NCI-H187 treated with DMSO at 0.1 percent for 48 hours (cell line): ENCODE measurements at regions not wholly inside any gene's neighbourhood (a gene's known extent, or its start where the extent isn't known, plus 50 kb on each side); places are given as distances from the start of the nearest gene placed in this dataset.
"Not testable (repeated sequence)": the region's sequence is repeated elsewhere in the genome, so short reads cannot be mapped to it uniquely, and the experiment has no call there.

Experiments used
- DNase-seq: peaks from one replicate; lab custom pipeline; 2025; lab: John Stamatoyannopoulos, UW

DNA sequence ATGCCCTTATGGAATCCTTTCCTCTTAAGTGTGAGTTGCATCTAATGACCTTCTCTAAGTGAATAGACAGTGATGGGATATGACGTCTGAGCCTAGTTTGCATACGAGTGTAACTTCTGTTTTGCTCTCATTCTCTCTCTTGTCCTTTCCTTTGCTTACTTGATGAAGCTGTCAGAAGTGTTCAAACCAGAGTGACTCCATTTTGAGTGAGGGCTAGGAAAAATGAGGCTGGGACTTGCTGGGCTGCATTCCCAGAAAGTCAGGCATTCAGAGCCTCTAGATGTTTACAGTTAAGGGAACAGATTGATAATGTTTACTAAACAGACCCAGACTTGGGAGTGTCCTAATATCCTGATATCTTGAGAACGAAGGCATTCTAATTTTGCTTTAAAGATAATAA is 311.2 kb upstream of the SOX4 start:
- not testable (repeated sequence) for DNase-seq

DNA sequence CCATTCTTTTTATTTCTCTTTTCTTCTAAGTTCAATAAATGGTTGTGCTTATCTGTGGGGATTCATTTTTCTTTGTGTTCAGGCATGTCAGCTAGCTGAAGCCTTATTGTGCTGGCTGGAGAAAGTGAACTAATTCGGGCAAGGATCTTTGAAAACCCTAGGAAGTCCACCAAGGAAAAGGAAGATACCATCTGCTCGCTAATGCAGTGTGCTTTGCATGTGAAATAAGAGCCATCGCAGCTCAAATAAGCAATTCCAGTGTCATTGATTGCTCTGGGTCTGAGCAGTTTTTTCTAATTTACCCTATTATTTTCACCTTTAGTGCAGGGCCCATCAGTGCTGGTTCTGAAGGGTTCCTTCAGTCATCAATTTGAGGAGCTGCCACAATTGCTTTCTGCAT is 309.4 kb upstream of the SOX4 start:
- DNase-seq: no peak

DNA sequence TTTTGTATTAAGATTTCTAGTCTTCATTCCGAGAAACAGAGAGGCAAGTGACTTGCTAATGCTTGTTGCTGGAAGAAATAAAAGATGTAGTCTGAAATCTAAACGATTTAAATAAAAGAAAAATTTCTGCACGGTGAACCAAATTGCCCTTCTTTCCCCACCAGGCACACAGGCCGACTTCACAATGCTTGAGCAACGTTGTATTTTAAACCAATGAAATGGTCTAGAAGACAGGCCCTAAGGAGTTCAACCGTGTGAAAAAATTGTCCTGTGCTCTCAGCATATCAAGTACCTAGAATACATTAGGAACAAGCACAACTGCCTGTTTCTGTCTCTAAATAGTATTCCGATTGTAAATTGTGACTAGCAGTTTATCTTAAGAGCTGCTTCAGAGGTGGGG is 308.8 kb upstream of the SOX4 start:
- no peak for DNase-seq

GRCh38 chr6:21294144-21294543 is 299.4 kb upstream of the SOX4 start:
- no peak for DNase-seq

DNA sequence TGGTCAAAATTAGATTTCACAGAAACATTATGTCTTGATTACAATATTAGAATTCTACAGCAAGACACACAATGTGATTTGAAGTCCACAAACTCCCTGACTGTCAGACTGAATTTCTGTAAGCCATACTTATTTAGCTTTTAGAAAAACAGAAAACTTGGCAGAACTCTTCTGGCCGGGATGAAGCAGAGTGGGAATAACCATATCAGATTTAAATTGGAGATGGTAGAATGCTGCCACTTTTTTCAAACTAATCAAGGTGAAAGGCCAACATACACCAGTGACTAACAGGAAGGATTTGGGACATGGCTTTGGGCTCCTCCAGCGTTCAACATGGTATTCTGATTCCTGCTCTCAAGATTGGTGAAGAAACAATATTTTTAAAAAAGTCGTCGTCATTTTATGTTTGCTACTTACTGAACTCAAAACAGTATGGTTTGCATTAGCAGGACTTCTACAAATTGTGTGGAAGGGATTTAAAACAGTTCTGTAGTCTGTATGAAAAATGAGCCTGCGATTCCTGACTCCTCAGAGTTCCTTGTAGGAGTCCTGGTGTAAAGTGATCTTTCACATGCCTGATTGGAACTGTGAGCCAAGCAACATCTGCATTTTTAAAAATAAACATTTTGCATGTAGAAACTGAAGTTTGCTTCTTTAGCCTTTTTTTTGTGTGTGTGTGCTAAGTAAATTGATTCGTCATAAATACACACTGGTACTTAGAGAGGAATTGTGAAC is 297.9 kb upstream of the SOX4 start:
- no peak for DNase-seq

DNA sequence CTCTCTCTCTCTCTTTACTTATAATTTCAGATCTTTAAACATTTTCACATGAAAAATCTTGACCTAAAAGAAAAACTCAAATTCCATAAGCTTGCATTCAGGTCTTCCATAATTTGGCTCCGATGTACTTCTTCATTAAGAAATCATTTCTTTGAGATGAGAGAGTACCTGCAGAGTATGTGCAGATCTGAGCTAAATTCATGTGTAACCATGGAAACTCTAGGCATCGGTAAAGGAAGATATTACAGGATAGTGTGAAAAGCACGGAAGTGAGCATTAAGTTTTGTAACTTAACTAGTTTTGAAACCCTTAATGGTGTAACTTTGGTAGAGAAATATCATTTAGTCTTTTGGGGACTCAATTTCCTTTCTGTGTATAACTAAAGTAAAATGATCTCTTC is 295.9 kb upstream of the SOX4 start:
- no peak for DNase-seq

DNA sequence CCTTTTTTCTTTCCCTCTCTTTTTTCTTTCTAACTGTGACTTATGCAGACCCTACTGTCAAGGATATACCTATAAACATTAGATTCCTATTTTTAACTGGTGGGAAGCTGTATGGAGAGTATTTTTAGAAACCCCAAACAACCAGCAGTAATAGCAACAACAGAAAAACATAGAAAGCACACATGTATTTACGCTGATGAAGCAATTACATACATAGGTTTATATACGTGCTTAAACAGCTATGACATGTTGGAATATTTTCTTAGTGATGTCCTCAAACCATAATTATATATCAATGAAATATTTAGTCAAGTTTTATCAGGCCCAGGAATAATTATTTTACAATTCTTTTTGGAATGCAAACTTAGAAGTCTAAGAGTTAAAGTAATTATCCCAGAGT is 294.3 kb upstream of the SOX4 start:
- DNase-seq: no peak

DNA sequence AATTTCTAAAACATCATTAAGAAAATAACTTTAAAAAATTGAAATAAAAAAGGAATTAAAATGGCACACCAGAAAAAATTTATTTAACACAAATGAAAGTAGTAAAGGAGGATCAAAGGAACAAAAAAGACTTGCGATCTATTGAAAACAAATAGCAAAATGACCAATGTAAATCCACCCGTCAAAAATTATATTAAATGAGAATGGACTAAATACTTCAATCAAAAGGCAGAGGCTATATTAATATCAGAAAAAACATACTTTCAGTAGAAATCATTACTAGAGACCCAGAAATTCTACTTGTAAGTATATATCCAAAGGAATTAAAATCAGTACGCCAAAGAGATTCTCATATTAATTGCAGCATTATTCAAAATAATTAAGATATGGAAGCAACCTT is 293.1 kb upstream of the SOX4 start:
- no peak for DNase-seq

DNA sequence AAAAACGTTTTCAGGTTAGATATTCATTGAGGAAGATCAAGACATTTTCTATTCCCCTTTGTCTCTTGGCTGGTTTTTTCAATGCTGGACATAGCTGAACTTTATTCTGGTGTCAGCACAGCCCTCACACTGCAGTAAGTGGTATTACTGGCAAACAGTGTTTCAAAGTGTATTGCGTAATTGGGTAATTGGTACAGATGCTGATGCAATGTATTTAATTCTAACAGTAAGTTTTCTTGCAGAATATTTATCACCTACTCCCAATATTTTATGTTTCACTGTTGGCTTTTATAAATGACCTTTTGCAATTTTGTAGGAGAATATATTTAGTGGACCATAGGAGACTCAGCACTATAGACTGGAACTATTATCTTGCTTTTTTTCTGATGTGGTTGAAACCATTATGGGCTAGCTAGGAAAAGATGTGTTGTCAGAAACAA is 287.6 kb upstream of the SOX4 start:
- no peak for DNase-seq

DNA sequence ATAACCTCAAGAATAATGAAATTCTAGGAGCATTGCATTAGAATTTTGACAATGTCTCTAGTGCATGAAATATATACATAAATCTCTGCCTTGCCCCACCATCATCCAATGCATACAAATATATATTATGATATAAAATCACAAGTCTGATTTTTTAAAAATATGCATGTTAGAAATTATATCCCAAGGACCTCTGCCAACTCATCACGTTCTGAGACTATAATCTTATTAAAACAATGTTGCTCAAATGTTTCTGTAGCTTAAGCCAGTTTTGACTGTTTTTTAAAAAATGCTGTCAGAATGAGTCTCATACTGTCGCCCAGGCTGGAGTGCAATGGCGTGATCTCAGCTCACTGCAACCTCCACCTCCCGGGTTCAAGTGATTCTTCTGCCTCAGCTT is 287.0 kb upstream of the SOX4 start:
- no peak for DNase-seq

DNA sequence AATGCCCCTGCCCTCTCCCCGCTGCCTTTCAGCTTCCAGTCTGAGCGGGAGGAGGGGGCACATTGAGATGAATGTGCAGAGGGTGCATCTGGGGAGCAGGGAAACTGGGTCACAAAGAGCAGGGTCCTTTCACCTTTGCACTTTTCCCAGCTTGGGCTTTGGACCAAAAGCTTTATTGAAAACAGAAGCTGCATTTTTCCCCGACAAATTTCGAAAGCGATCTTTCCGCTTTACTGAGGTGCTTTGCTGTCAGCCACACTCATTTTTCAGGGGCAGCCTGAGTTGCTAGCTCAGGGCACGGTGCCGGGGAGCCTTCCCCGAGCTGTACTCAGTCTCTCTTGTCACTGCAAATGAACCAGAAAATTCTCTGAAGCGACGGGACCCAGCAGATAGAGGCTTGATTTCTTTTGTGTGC is 283.7 kb upstream of the SOX4 start:
- no peak for DNase-seq

- DNase-seq: no peak
These were observed 282.9 kb upstream of the SOX4 start for GRCh38 chr6:21310568-21311140.

- DNase-seq: no peak
These were observed 281.4 kb upstream of the SOX4 start for GRCh38 chr6:21312118-21312517.

DNA sequence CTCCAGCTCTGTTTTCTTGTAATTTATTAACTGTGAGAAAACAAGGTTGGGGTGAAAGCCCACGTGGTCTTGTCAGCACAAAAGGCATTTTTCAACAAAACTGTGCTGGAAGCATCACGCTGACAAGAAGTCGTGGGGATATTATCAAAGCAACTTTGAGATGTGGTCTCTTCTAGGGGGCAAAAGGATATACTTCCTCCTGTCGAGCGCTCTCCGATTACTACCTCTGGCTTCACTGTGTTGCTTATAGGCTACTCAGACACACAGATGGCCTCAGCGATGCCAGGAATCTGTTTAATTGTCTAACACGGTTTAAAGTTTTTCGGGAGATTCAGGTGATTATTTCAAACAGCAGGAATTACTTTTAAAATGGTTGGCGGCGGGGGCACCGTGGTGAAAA is 275.9 kb upstream of the SOX4 start:
- no peak for DNase-seq

DNA sequence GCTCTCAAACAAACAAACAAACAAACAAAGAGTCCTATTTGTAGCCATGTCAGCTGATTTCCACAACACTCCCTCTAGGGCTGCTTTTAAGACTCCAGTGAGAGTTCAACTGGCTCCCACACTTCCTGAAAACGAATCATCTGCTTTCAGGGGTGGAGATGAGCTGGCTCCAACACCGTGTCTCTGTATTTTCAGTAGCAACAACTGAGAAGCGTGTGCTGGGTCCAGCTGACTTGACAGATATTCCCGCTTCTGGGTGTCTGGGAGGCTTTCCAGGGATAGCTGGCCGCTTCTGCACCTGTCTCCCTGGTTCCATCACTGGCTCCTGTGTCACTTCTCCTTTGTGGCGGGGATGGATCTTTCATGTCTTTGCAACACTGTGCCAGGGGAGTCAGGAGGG is 272.5 kb upstream of the SOX4 start:
- no peak for DNase-seq

GRCh38 chr6:21321531-21321930 is 272.0 kb upstream of the SOX4 start:
- no peak for DNase-seq

DNA sequence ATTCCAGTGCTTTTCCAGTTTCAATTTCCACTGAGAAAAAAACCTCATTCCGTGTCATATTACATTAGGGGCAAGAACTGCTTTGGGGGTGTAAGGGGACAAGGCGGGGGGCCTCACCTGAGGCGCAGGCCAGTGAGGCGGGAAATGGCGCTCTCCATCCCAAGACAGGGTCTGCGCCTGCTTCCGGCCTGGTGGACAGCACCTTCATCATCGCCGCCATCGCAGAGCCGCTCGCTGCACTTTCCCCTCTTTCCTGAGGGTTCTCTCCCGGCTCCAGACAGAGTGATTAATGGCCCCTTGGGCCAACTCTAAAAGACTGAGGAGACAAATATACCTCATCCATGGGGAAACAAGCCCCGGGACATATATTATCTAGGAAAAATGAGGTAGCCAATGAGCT is 270.0 kb upstream of the SOX4 start:
- no peak for DNase-seq

- DNase-seq: no peak
These were observed 268.2 kb upstream of the SOX4 start for GRCh38 chr6:21325201-21325856.

DNA sequence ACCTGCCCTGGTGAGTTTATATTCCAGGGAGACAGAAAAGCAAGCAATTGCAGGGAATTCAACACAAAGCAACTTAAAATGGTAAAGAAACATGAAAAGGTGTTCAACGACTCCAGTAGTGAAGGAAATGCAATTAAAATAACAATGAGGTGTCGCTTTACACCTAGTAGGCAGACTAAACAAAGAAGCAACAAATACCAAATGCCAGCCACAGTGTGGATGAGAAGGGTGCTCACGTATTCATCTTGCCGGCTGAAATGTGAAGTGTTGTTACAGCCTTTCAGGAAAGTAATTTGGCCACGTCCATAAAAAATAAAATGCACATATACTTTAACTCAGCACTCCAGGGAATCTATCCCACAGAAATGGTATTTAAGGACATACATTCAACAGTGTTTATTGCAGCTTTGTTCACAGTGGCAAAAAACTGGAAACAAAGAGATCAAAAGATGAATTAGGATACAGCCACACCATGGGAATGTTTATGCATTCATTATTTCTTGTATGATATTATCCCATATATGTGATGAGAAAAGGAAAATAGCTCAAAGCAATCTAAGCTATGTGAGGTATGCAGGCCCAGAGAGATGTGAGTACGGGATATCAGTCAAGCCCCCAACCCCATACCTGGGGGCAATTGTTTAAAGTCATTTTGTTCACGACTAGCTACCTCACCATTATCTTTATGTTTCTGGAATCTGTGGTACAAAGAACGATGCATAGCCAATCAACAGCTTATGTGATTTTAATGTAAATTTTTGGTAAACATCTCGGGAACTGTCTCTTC is 266.0 kb upstream of the SOX4 start:
- peak; percentile 20 for DNase-seq

- no peak for DNase-seq
These were observed 262.3 kb upstream of the SOX4 start for GRCh38 chr6:21331235-21331634.

DNA sequence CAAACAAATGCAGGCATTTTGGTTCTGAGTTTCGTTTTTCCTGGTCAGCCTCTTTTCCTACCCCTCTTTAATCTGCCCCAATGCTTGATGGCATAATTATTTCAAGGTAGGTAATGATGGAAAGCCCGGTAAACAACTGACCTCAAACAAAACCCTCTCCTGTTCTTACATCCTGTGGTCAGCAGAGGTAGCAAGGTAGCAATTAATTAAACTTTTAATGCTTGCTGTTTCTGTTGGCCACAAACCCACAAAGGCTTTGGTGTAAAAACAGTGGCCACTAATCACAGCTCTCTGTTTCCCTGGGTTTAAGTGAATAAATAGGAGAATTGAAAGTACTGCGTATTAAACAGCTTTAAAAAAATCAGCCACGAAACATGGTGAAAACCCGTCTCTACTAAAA is 261.5 kb upstream of the SOX4 start:
- DNase-seq: no peak

DNA sequence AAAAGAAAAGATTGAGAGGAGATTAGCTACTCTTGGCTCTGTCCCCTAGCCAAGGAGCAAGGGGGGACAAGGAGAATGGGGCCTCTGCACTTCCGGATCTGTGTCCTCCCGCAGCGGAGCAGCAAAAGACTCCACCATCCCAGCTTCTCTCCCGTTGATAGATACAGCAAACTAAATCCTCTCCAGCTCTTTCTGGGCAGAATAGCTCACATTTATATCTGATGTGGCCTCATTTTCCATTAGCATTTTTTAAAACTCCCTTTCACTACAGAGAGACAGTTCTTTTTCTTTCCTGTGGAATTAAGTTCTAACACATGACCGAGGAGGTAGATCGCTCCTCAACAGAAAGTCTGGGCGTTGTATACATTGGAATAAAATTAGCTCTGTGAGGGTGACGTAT is 260.9 kb upstream of the SOX4 start:
- DNase-seq: no peak

- DNase-seq: no peak
These were observed 259.8 kb upstream of the SOX4 start for GRCh38 chr6:21333715-21334114.
